H9 (cell line): ENCODE measurements at regions not wholly inside any gene's neighbourhood (a gene's known extent, or its start where the extent isn't known, plus 50 kb on each side); places are given as distances from the start of the nearest gene placed in this dataset.

Experiments used
- DNase-seq: peaks from one replicate; pipeline ENCODE4 v3.0.0-alpha.2; 2017
- H2AFZ ChIP-seq: one replicate; pipeline ENCODE4 v1.6.1; 2013; ENCODE audit warnings: mild to moderate bottlenecking, low read length, control low read depth, moderate library complexity
- H2AK5ac ChIP-seq: 2 replicates; pipeline ENCODE4 v1.6.1; 2013; ENCODE audit warnings: low read length, control low read depth, mixed read lengths; ENCODE audit not compliant: insufficient read length
- H2BK120ac ChIP-seq: one replicate; pipeline ENCODE4 v1.6.1; 2013; ENCODE audit warnings: low read depth, mild to moderate bottlenecking, low read length, control low read depth, inconsistent platforms; ENCODE audit not compliant: poor library complexity, severe bottlenecking
- H2BK12ac ChIP-seq: 2 replicates; pipeline ENCODE4 v1.6.1; 2013; ENCODE audit warnings: low read length, control low read depth, mixed read lengths, low read depth; ENCODE audit not compliant: insufficient read length
- H2BK15ac ChIP-seq: 2 replicates; pipeline ENCODE4 v1.6.1; 2013; ENCODE audit warnings: low read depth, low read length, control low read depth
- H2BK20ac ChIP-seq: one replicate; pipeline ENCODE4 v1.6.1; 2013; ENCODE audit warnings: low read depth, mild to moderate bottlenecking, low read length, control low read depth, inconsistent platforms; ENCODE audit not compliant: poor library complexity, severe bottlenecking
- H2BK5ac ChIP-seq: 2 replicates; pipeline ENCODE4 v1.6.1; 2013; ENCODE audit warnings: low read length, control low read depth, mixed read lengths; ENCODE audit not compliant: insufficient read length
- H3K14ac ChIP-seq: 2 replicates; pipeline ENCODE4 v1.6.1; 2013; ENCODE audit warnings: low read length, control low read depth; ENCODE audit not compliant: insufficient read depth
- H3K18ac ChIP-seq: 2 replicates; pipeline ENCODE4 v1.6.1; 2013; ENCODE audit warnings: low read depth, mild to moderate bottlenecking, mixed read lengths, low read length, control low read depth; ENCODE audit not compliant: insufficient read length
- H3K23ac ChIP-seq: 2 replicates; pipeline ENCODE4 v1.6.1; 2013; ENCODE audit warnings: low read length, control low read depth, mixed read lengths, low read depth; ENCODE audit not compliant: insufficient read length
- H3K23me2 ChIP-seq: 2 replicates; pipeline ENCODE4 v1.6.1; 2013; ENCODE audit warnings: low read depth, mild to moderate bottlenecking, mixed read lengths, low read length, control low read depth; ENCODE audit not compliant: insufficient read length, poor library complexity, severe bottlenecking
- H3K27ac ChIP-seq: 2 replicates; pipeline ENCODE4 v1.5.1; 2013; ENCODE audit warnings: low read length, control low read depth, mixed read lengths, low read depth; ENCODE audit not compliant: insufficient read length
- H3K27me3 ChIP-seq: 2 replicates; pipeline ENCODE4 v1.6.1; 2013; ENCODE audit warnings: low read length, control low read depth, inconsistent platforms; ENCODE audit not compliant: insufficient read depth
- H3K4ac ChIP-seq: 2 replicates; pipeline ENCODE4 v1.6.1; 2013; ENCODE audit warnings: low read depth, mild to moderate bottlenecking, control low read depth, inconsistent platforms, low read length, moderate library complexity
- H3K4me1 ChIP-seq: 2 replicates; pipeline ENCODE4 v1.6.1; 2013; ENCODE audit warnings: low read length, control low read depth, inconsistent platforms; ENCODE audit not compliant: insufficient read depth
- H3K4me2 ChIP-seq: 2 replicates; pipeline ENCODE4 v1.6.1; 2013; ENCODE audit warnings: low read length, control low read depth, mixed read lengths; ENCODE audit not compliant: insufficient read length, insufficient read depth
- H3K56ac ChIP-seq: 2 replicates; pipeline ENCODE4 v1.6.1; 2013; ENCODE audit warnings: low read depth, mild to moderate bottlenecking, mixed read lengths, low read length, control low read depth; ENCODE audit not compliant: insufficient read length
- H3K79me1 ChIP-seq: 2 replicates; pipeline ENCODE4 v1.6.1; 2013; ENCODE audit warnings: low read depth, mild to moderate bottlenecking, moderate library complexity, low read length, control low read depth, inconsistent platforms; ENCODE audit not compliant: insufficient read depth, poor library complexity, severe bottlenecking
- H3K79me2 ChIP-seq: 2 replicates; pipeline ENCODE4 v1.6.1; 2013; ENCODE audit warnings: low read length, control low read depth, inconsistent platforms; ENCODE audit not compliant: insufficient read depth
- H3K9ac ChIP-seq: 2 replicates; pipeline ENCODE4 v1.6.1; 2013; ENCODE audit warnings: low read length, control low read depth, mixed read lengths; ENCODE audit not compliant: insufficient read length; ENCODE audit errors: extremely low read depth
- H3K9me3 ChIP-seq: one replicate; pipeline ENCODE4 v1.6.1; 2013; ENCODE audit warnings: low read depth, low read length, inconsistent platforms; ENCODE audit not compliant: control insufficient read depth
- H3T11ph ChIP-seq: one replicate; pipeline ENCODE4 v1.6.1; 2013; ENCODE audit warnings: mild to moderate bottlenecking, low read length, control low read depth, inconsistent platforms
- H4K20me1 ChIP-seq: one replicate; pipeline ENCODE4 v1.6.1; 2013; ENCODE audit not compliant: control insufficient read depth, insufficient read length, insufficient read depth
- H4K5ac ChIP-seq: 2 replicates; pipeline ENCODE4 v1.6.1; 2013; ENCODE audit warnings: low read depth, mild to moderate bottlenecking, mixed read lengths, low read length, control low read depth; ENCODE audit not compliant: insufficient read length
- H4K8ac ChIP-seq: replicated peaks from 2 replicates; pipeline ENCODE4 v1.6.1; 2013; ENCODE audit warnings: low read length, control low read depth, mixed read lengths, low read depth; ENCODE audit not compliant: insufficient read length
- H4K91ac ChIP-seq: 2 replicates; pipeline ENCODE4 v1.6.1; 2013; ENCODE audit warnings: low read depth, mild to moderate bottlenecking, moderate library complexity, mixed read lengths, low read length, control low read depth; ENCODE audit not compliant: insufficient read length
- H3K27ac Mint-ChIP-seq, 3 experiments: 2 replicates in 2 of 3; 3 replicates in 1 of 3; pipeline ENCODE4 v1.8.0; 2020 to 2021; ENCODE audit warnings: mixed read lengths in 3 of 3, mild to moderate bottlenecking in 1 of 3, moderate library complexity in 1 of 3
- H3K27me3 Mint-ChIP-seq: 2 replicates; pipeline ENCODE4 v1.8.0; 2021; ENCODE audit warnings: low read depth, mild to moderate bottlenecking, moderate library complexity, mixed read lengths
- H3K36me3 Mint-ChIP-seq, 3 experiments: 2 replicates in 2 of 3; 3 replicates in 1 of 3; pipeline ENCODE4 v1.8.0; 2020 to 2021; ENCODE audit warnings: low read depth in 3 of 3, mixed read lengths in 3 of 3; ENCODE audit not compliant: insufficient read depth in 1 of 3
- H3K4me1 Mint-ChIP-seq, 2 experiments: 2 replicates each; pipeline ENCODE4 v1.8.0; 2020; ENCODE audit warnings: mixed read lengths in 2 of 2
- H3K4me3 Mint-ChIP-seq, 2 experiments: 2 replicates in 1 of 2; 3 replicates in 1 of 2; pipeline ENCODE4 v1.8.0; 2020 to 2021; ENCODE audit warnings: mild to moderate bottlenecking in 2 of 2, mixed read lengths in 2 of 2, moderate library complexity in 1 of 2
- H3K9me3 Mint-ChIP-seq, 2 experiments: 2 replicates in 1 of 2; 3 replicates in 1 of 2; pipeline ENCODE4 v1.8.0; 2020; ENCODE audit warnings: mild to moderate bottlenecking in 2 of 2, mixed read lengths in 2 of 2, moderate library complexity in 1 of 2
- CTCF ChIP-seq: fragments of 200-600 bp; sonication (generic); conservative IDR thresholded peaks from 3 replicates; pipeline ENCODE4 v1.8.0; 2021; ENCODE audit warnings: antibody characterized with exemption, mild to moderate bottlenecking
- WGBS: extraction: QIAGEN DNeasy Blood & Tissue Kit; methylation state at CpG from one replicate; pipeline ENCODE4 v1.1.7; 2013; ENCODE audit warnings: missing lambda C conversion rate, low lambda C conversion rate, mixed read lengths; ENCODE audit not compliant: insufficient read length; ENCODE audit errors: extremely low coverage; 5-methylcytosine and 5-hydroxymethylcytosine counted together

GRCh38 chr12:41635626-41636364 lies 447.7 kb downstream of the PDZRN4 start:
- WGBS: no CpG with 5 or more reads among the region's 5 CpGs

More at GRCh38 chr12:41635626-41636364, 447.7 kb downstream of the PDZRN4 start:
- H3K36me3 Mint-ChIP-seq: peaks cover 2 to 14% (median 9%) of the 10 kb centered on the region in 3 experiments; a peak in 4 of 7 replicates
- Histone ChIP-seq H3K9me3 (no peaks in the 10 kb centered on the region), H3K27me3 (no peaks in the 10 kb centered on the region), H2BK5ac (no peak overlapping the region), H3K9ac (no peak overlapping the region), H3K27ac (no peak overlapping the region), H3K79me2 (no peaks in the 10 kb centered on the region), H3T11ph (no peak overlapping the region), H4K20me1 (no peaks in the 10 kb centered on the region), H2AFZ (no peak overlapping the region), H3K4me2 (no peak overlapping the region), H2BK120ac (no peak overlapping the region), H3K23ac (no peak overlapping the region), H4K5ac (no peak overlapping the region), H2BK12ac (no peak overlapping the region), H3K79me1 (no peaks in the 10 kb centered on the region), H4K8ac (no peak overlapping the region), H3K14ac (no peak overlapping the region), H3K4me1 (no peaks in the 10 kb centered on the region), H2BK15ac (no peak overlapping the region), H3K4ac (no peak overlapping the region), H2BK20ac (no peak overlapping the region), H4K91ac (no peak overlapping the region), H2AK5ac (no peak overlapping the region), H3K18ac (no peak overlapping the region), H3K56ac (no peak overlapping the region), H3K23me2 (no peaks in the 10 kb centered on the region)
- TF ChIP-seq CTCF: no peak
- H3K9me3 Mint-ChIP-seq: peaks cover 10 to 12% of the 10 kb centered on the region in 2 experiments; a peak in 4 of 5 replicates
- DNase-seq: no peak
- H3K4me1 Mint-ChIP-seq: no peaks in the 10 kb centered on the region
- H3K27me3 Mint-ChIP-seq: no peaks in the 10 kb centered on the region
- H3K4me3 Mint-ChIP-seq: no peak overlapping the region
- no peak overlapping the region for H3K27ac Mint-ChIP-seq
